NB4 (cell line): ENCODE measurements at regions not wholly inside any gene's neighbourhood (a gene's known extent, or its start where the extent isn't known, plus 50 kb on each side); places are given as distances from the start of the nearest gene placed in this dataset.

Experiments used
- CTCF ChIP-seq: IDR thresholded peaks from one replicate; pipeline ENCODE4 v1.5.1; 2012; ENCODE audit warnings: low read depth, low read length
- POLR2A ChIP-seq: IDR thresholded peaks from 2 replicates; pipeline ENCODE4 v1.6.1; 2011; ENCODE audit warnings: mild to moderate bottlenecking; ENCODE audit not compliant: insufficient read length; ENCODE audit errors: extremely low read depth

GRCh38 chr14:31939934-31940333 lies 137.2 kb upstream of the ARHGAP5 start:
- TF ChIP-seq CTCF (no peak), POLR2A (no peak)
